MG63 (cell line): ENCODE measurements at regions not wholly inside any gene's neighbourhood (a gene's known extent, or its start where the extent isn't known, plus 50 kb on each side); places are given as distances from the start of the nearest gene placed in this dataset.

Experiments used
- DNase-seq: peaks from one replicate; pipeline ENCODE4 v3.0.0-alpha.2; 2020
- H3K27me3 ChIP-seq: fragments of 250-450 bp; sonication (Bioruptor Pico); 2 replicates; pipeline ENCODE4 v1.5.1; 2020; ENCODE audit warnings: mild to moderate bottlenecking, moderate library complexity
- H3K36me3 ChIP-seq: fragments of 250-450 bp; sonication (Bioruptor Pico); 2 replicates; pipeline ENCODE4 v1.5.1; 2020; ENCODE audit warnings: mild to moderate bottlenecking, moderate library complexity
- H3K4me3 ChIP-seq: fragments of 250-450 bp; sonication (Bioruptor Pico); 2 replicates; pipeline ENCODE4 v1.5.1; 2020; ENCODE audit warnings: mild to moderate bottlenecking, moderate library complexity
- H3K9me3 ChIP-seq: fragments of 250-450 bp; sonication (Bioruptor Pico); 2 replicates; pipeline ENCODE4 v1.5.1; 2020; ENCODE audit warnings: mild to moderate bottlenecking, moderate library complexity

DNA sequence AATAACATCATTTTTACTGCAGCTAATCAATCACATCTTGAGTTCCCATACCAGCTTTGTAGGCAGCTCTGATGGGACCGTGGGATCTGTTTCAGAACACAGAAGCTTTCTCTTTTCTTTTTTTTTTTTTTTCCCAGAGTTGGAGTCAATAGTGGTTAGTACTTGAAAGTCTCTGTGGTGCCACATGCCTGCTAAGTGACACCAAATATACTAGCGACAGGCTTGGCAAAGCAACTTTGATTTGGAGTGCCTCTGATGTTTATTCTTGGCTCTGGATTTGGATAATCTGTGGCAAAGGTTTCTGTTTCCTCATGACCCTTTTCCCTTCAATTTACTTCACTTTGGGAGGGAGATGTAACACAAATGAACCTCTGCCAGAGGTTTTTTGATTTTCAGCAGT is 681.4 kb upstream of the TENM4 start:
- no peaks in the 10 kb centered on the region for H3K9me3 ChIP-seq
- no peak for DNase-seq
- H3K4me3 ChIP-seq, result no peak overlapping the region
- H3K36me3 ChIP-seq, result no peaks in the 10 kb centered on the region
- H3K27me3 ChIP-seq, result no peaks in the 10 kb centered on the region

DNA sequence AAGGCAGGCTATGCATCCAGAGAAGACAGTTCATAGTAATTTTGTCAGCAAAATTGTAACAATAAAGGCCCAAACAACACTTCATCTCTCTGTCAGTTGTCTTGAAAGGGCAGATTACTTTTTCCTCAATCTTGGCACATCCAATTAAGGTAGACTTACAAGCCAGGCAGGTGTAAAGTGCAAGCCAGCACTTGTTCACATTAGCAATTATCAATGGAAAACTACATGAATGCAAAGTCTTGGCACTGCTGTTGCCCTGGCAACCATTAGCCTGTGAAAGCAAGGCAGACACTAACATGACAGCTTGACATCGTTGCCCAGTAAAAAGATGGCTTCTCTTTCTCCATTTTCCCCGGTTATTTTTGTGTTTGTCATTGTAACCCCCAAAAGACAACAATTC is 677.2 kb upstream of the TENM4 start:
- Histone ChIP-seq H3K27me3 (no peaks in the 10 kb centered on the region), H3K4me3 (no peak overlapping the region), H3K36me3 (no peaks in the 10 kb centered on the region), H3K9me3 (no peaks in the 10 kb centered on the region)
- no peak for DNase-seq

DNA sequence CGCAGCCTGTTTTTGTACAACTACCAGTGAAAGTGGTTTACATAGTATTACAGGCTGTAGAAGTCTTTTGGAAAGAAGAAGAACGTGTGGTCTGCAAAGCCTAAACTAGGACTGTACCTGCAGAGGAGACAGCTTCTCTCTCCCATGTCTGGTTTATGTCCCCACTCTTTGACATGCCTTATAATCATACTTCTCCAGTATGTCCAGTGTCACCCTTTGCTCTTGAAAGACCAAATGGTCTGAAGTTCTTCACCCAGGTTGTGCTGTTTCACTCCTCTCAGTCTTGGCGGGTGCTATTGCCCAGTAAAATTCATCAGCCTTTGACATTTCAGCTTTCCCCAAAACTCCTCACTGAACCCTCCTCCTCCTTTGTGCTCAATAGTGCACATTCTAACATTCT is 676.0 kb upstream of the TENM4 start:
- H3K4me3 ChIP-seq, result no peak overlapping the region
- DNase-seq, result no peak
- H3K27me3 ChIP-seq, result no peaks in the 10 kb centered on the region
- no peaks in the 10 kb centered on the region for H3K9me3 ChIP-seq
- H3K36me3 ChIP-seq, result no peaks in the 10 kb centered on the region

DNA sequence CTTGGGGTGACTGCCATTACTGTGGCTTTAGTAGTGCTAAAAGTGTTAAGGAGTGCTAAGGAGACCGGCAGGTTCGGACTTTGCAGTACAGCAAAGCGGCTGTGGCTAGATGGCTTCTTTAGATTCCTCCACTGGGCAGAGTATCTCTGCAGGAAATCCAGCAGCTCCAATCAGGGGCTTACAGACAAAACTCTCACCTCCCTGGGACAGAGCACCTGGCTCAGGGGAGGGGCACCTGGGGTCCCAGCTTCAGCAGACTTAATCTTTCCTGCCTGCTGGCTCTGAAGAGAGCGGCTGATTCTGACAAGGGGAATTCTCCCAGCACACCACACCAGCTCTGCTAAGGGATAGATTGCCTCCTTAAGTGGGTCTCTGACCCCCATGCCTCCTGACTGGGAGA is 668.8 kb upstream of the TENM4 start:
- Histone ChIP-seq H3K4me3 (no peak overlapping the region), H3K27me3 (no peaks in the 10 kb centered on the region), H3K9me3 (no peaks in the 10 kb centered on the region), H3K36me3 (no peaks in the 10 kb centered on the region)
- DNase-seq, result no peak

DNA sequence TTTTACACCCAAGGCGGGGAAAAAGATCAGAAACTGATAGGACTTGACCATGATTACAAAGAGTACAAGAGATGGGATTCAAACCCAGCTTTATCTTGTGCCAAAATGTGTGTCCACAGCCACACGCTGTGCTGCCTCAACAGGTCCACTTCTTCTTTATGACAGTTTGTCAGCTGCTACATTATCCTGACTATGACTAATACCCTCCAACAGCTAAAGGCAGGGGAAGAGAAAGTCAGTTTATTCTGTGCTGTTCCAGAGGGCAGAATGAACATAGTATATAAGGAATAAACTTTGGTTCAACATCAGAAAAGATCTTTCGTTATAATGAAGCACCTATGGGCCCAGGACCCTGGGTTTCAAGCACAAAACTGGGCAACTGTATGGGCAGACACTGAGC is 668.2 kb upstream of the TENM4 start:
- no peak for DNase-seq
- H3K9me3 ChIP-seq, result no peaks in the 10 kb centered on the region
- no peaks in the 10 kb centered on the region for H3K36me3 ChIP-seq
- H3K27me3 ChIP-seq, result no peaks in the 10 kb centered on the region
- no peak overlapping the region for H3K4me3 ChIP-seq

DNA sequence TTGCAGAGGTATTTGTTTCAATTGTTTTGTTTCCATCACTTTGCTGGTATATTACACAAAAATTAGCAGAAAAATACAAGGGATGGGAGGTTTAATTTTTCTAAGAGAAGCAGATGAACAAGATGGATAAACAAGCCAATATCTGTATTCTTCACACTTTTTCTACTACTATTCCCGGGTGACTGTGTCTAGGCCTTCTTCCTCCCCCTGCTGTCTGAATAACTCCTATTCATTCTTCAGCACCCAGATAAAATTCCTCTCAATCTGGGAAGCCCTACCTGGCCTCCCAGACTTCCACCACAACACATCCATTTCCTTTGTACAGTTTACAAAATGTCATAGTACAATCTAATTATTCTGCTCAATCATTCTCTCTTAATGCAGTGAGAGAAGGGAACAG is 666.6 kb upstream of the TENM4 start:
- no peak for DNase-seq
- Histone ChIP-seq H3K9me3 (no peaks in the 10 kb centered on the region), H3K27me3 (no peaks in the 10 kb centered on the region), H3K4me3 (no peak overlapping the region), H3K36me3 (no peaks in the 10 kb centered on the region)

DNA sequence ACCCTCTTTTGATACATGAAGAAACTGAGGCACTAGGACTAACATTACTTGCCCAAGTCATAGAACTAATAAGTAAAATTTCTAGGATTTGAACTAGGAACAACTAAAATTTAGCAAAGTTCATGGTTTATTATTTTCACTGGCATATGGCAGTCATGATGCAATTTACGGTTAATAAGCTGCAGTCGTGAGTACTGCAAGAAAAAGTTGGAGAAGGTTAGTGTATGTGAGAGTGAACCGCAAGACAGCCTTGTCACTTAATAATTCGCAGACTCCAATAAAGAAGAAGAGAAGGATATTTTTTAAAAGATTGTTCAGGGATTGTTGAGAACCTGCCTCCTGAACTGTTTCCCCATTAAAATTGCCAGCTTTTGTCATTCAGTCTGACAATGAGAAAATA is 663.4 kb upstream of the TENM4 start:
- no peaks in the 10 kb centered on the region for H3K9me3 ChIP-seq
- H3K36me3 ChIP-seq, result no peaks in the 10 kb centered on the region
- no peaks in the 10 kb centered on the region for H3K27me3 ChIP-seq
- DNase-seq, result no peak
- H3K4me3 ChIP-seq, result no peak overlapping the region

DNA sequence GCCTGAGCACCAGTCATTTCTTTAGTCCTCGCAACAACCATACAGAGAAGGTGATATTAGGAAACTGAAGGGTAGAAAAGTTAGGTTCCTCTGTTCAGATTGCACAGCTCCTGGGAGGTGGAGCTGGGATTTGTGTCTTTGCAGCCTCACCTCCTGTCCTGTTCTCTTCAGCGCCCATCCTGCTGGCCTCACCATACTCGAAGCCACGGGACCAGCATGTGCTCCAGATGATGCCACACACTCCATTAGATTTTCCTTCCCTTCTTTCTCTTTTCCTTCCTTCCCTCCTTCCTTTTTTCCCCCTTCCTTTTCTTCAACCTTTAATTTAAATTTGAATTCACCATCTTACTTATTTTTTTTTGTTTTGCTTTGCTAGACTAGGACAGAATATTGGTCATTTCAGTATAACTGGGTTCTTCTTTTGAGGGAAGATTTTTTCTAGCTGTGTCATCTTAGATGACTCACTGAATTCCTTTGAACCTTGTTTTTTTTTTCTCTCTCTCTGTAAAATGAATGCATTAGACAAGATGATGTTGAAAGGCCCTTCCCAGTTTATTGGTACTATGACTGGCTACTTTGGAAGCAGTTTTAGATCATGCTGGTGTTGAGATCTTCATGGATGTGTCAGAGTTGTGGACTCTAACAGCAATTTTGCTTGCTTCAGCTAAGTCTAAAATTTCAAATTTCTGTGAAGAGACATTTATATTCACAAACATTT is 662.5 kb upstream of the TENM4 start:
- no peak overlapping the region for H3K4me3 ChIP-seq
- H3K36me3 ChIP-seq, result no peaks in the 10 kb centered on the region
- no peaks in the 10 kb centered on the region for H3K27me3 ChIP-seq
- H3K9me3 ChIP-seq, result no peaks in the 10 kb centered on the region
- DNase-seq, result peak; percentile 2

DNA sequence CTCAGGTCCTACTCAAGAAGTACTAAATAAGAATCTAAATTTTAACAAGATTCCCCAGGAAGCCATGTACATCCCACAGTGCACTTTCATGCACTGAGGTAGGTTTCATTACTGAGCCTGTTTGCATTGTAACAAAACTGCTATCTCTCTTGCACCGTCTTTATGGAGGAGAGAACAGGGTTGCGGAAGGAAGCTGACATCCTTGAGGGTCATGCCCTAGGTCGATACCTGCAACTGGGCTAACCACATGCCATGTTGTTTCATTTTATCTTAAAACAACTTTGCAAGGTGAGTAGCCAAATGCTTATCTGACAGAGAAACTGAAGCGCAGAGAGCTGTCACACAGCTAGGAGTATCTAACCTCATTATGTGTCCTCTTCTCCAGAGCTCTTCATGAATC is 656.3 kb upstream of the TENM4 start:
- Histone ChIP-seq H3K4me3 (no peak overlapping the region), H3K36me3 (no peaks in the 10 kb centered on the region), H3K9me3 (no peaks in the 10 kb centered on the region), H3K27me3 (no peaks in the 10 kb centered on the region)
- DNase-seq, result no peak

DNA sequence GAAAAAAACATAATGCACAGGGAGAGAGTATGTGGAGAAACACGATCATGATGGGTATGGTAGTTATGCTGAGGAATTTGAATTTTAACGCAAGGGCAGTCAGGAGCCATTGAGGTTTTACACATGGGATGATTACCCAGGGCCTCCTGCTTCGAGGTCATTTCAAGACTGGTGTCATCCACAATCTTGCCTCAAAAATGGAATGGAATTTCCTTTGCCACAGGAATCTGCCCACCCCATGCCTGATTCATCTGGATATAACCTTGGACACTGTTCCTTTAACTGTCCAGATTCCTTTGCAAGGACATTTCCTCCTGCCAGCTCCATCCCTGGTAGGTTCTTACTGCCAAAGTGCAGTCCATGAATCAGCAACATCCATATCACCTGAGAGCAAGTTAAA is 655.9 kb upstream of the TENM4 start:
- Histone ChIP-seq H3K36me3 (no peaks in the 10 kb centered on the region), H3K4me3 (no peak overlapping the region), H3K9me3 (no peaks in the 10 kb centered on the region), H3K27me3 (no peaks in the 10 kb centered on the region)
- peak; percentile 13 for DNase-seq

DNA sequence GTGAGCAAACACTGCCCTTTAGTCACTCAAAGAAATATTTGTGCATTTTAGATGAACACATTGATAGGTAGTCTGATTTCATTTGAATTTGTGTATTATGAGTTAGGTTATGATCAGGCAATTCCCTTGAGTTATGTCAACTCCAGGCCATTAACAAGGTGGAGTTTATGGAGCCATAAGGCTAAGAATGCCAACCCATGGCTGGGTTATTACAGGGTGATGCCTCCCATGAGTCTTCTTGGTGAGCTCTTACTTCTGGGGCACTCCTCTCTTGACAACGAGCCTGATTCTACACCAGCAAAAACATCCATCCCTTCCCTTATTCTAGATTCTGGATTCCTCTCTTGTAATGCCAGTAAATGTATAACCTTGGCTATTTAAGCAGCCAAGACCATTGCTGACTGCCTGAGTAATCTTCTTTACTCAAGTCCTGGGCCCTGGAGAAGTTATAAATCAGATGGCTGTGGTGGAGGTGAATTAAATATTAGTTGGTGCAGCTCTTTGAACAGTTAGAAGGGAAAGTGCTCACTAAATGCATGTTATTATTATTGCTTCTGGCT is 645.7 kb upstream of the TENM4 start:
- DNase-seq, result no peak
- Histone ChIP-seq H3K9me3 (no peaks in the 10 kb centered on the region), H3K27me3 (no peaks in the 10 kb centered on the region), H3K4me3 (no peak overlapping the region), H3K36me3 (no peaks in the 10 kb centered on the region)

DNA sequence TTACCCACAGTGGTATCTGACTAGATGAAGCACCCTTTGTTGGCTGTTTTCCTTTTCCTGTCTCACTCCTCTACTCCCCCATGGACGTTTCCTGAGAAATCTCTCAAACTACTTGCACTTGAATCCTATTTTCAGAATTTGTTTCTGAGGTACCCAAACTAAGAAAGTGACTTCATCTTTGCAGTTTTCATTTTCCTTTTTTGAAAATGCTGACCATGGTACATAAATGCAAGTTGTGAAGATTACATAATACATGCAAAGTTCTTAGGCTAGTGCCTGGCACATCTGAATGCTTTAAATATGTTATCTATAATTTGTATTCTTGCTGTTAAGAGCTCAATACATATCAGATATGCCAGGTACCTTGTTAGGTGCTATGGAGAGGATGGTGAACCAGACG is 644.7 kb upstream of the TENM4 start:
- no peak for DNase-seq
- Histone ChIP-seq H3K4me3 (no peak overlapping the region), H3K9me3 (no peaks in the 10 kb centered on the region), H3K36me3 (no peaks in the 10 kb centered on the region), H3K27me3 (no peaks in the 10 kb centered on the region)

DNA sequence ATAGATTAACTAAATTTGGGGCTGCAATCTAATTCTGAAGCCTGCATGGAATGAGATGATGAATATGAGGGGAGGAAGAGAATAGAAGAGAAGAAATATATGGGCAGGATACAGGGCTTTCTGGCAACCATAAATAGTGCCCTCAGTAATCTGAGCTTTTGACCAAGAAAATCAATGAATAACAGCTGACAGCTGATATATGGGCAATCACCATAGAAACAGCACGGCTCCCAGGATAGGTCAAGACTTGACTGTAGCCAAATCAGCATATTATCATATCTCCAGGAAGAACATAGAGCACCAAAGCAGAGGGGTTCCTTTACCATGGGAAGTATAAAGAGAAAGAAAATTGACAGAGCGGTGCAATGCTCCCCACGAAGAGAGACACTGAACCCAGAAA is 643.8 kb upstream of the TENM4 start:
- H3K4me3 ChIP-seq, result no peak overlapping the region
- no peaks in the 10 kb centered on the region for H3K9me3 ChIP-seq
- no peaks in the 10 kb centered on the region for H3K36me3 ChIP-seq
- H3K27me3 ChIP-seq, result no peaks in the 10 kb centered on the region
- no peak for DNase-seq

DNA sequence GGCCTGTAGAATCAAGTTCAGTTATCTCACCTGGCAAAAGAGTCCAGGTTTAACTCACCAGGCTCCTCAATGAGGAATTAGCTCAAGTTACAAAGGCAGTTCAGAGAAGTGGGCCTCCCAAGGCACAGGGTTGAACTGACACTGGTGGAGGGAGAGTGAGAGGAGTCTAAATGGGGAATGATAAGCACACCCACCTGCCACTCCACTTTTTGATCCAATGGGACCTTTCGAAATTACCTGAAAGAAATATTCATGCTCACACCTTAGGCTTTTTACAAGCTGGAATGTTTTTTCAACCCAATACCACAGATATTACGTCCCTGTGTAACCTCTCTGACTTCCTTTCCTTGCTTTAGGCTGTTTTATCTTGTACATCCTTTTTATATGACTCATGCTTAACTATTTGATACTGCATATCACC is 642.7 kb upstream of the TENM4 start:
- Histone ChIP-seq H3K36me3 (no peaks in the 10 kb centered on the region), H3K9me3 (no peaks in the 10 kb centered on the region), H3K4me3 (no peak overlapping the region), H3K27me3 (no peaks in the 10 kb centered on the region)
- no peak for DNase-seq

DNA sequence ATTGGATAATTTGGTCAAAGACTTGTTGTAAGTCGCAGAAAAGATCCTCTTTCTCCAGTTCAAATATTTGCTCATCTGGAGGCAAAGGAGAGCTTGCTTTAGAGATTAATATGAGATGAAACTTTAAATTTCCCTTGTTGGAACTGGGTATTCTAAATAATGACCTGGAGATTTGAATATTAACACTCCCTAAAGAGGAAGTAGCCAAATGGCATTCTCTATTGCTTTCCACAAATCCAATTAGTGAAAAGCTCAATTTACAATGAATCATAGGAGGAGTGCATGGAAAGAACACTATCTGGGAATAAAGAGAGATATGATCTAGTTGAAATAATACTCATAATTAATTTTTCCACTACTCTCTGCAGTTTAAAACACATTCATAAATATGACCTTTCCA is 641.6 kb upstream of the TENM4 start:
- no peak for DNase-seq
- no peak overlapping the region for H3K4me3 ChIP-seq
- no peaks in the 10 kb centered on the region for H3K9me3 ChIP-seq
- no peaks in the 10 kb centered on the region for H3K36me3 ChIP-seq
- H3K27me3 ChIP-seq, result no peaks in the 10 kb centered on the region

DNA sequence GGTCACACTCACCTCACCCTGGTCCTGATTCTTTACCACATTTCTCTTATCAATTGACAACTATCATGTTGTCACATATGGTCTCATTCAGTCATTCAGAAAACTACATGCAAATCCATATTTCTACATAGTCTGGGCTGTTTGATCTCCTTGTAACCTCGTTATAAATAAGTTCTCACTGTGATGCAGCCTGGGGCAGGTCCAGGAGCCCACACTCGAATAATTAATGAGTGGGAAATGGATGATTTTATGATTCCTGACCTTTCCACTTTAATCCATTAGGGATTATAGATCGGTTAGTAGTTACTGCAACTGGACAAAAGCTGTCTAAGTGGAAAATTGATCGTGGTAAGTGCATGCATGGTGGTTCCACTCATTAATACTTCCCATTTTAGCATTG is 636.3 kb upstream of the TENM4 start:
- H3K9me3 ChIP-seq, result no peaks in the 10 kb centered on the region
- no peaks in the 10 kb centered on the region for H3K27me3 ChIP-seq
- DNase-seq, result no peak
- H3K4me3 ChIP-seq, result no peak overlapping the region
- H3K36me3 ChIP-seq, result no peaks in the 10 kb centered on the region

DNA sequence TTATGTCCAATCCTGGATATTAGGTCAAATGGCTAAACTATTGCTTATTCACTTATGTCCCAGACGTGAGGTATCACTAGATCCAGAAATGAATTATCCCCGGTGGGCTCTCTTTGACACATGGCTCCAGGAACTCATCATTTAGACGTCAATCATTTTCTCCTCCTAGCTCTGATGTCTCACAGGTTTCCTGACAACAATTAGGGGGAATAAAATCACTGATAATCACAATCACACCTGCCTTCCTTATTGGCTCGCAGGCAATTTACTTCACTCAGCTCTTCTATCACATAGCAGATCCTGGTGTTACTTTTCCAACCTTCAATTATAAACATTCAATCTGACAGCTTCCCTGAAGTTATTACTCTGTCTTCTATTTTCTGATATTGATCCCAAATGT is 634.0 kb upstream of the TENM4 start:
- no peaks in the 10 kb centered on the region for H3K36me3 ChIP-seq
- no peak overlapping the region for H3K4me3 ChIP-seq
- no peaks in the 10 kb centered on the region for H3K9me3 ChIP-seq
- no peaks in the 10 kb centered on the region for H3K27me3 ChIP-seq
- DNase-seq, result no peak

DNA sequence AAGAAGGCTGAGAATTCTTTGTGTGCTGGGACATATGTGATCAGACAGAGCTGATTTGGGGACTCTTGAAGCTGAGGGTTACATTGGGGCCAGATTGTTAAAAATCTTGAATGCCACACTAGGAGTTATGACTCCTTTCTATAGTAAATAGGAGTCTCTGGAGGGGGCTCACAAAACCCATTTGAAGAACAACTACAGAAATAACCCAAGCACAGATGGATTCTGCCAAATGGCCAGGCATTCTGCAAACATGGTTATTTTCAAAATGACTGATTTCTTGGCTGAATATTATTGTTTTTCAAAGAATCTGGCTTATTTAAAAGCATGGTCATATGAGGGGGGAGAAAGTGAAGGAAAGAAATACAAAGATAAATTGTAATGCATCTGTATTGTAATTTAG is 625.5 kb upstream of the TENM4 start:
- H3K36me3 ChIP-seq, result no peaks in the 10 kb centered on the region
- no peak for DNase-seq
- H3K4me3 ChIP-seq, result no peak overlapping the region
- no peaks in the 10 kb centered on the region for H3K27me3 ChIP-seq
- no peaks in the 10 kb centered on the region for H3K9me3 ChIP-seq

DNA sequence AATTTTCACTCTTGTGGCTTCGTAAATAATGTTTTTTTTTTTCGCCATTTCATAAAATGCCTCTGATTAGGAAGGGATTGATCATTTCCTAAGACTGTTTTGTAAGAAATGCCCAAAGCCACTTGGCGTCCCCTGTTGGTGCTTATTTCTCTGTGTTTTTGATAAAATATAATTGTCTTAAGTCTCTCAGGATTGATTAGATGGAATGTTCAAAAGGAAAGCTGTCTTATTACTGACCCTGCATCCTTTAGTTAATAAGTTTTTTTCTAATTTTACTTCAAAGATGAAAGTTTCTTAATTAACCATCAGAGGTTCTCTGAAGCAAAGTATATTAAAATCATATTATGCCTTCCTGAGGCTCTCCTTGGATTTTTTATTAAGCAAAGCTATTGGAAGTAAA is 624.3 kb upstream of the TENM4 start:
- DNase-seq, result no peak
- H3K27me3 ChIP-seq, result no peaks in the 10 kb centered on the region
- H3K36me3 ChIP-seq, result no peaks in the 10 kb centered on the region
- H3K9me3 ChIP-seq, result no peaks in the 10 kb centered on the region
- no peak overlapping the region for H3K4me3 ChIP-seq
